ENCODE measurements at regions not wholly inside any gene's neighbourhood (a gene's known extent, or its start where the extent isn't known, plus 50 kb on each side); places are given as distances from the start of the nearest gene placed in this dataset.
A peak's percentile ranks its signal among the peaks of the same experiment; 100 is the strongest.

DNA sequence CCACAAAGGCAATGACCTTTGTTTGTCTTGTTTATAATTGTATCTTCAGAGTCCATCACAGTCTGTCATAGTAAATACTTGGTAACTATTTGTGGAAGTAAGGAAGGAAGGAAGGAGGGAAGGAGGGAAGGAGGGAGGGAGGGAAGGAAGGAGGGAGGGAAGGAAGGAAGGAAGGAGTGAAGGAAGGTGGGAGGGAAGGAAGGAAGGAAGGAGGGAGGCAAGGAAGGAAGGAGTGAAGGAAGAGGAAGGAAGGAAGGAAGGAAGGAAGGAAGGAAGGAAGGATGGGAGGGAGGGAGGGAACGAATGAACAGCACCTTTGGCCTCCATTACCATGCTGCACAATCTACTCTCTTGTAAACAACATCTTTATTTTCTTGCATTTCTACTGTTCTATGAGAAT lies 559.5 kb upstream of the PKN2 start:
- H3K4me3 ChIP-seq (ENCODE audit: low read depth, low read length) = no peak overlapping the region
- no peak for DNase-seq (ENCODE audit: low read depth)
- TF ChIP-seq, protein P1, sequence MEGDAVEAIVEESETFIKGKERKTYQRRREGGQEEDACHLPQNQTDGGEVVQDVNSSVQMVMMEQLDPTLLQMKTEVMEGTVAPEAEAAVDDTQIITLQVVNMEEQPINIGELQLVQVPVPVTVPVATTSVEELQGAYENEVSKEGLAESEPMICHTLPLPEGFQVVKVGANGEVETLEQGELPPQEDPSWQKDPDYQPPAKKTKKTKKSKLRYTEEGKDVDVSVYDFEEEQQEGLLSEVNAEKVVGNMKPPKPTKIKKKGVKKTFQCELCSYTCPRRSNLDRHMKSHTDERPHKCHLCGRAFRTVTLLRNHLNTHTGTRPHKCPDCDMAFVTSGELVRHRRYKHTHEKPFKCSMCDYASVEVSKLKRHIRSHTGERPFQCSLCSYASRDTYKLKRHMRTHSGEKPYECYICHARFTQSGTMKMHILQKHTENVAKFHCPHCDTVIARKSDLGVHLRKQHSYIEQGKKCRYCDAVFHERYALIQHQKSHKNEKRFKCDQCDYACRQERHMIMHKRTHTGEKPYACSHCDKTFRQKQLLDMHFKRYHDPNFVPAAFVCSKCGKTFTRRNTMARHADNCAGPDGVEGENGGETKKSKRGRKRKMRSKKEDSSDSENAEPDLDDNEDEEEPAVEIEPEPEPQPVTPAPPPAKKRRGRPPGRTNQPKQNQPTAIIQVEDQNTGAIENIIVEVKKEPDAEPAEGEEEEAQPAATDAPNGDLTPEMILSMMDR (IDR thresholded peaks at IDR 0.05; ENCODE audit: insufficient read depth, low read depth, low read length, missing control alignments) = no peak

DNA sequence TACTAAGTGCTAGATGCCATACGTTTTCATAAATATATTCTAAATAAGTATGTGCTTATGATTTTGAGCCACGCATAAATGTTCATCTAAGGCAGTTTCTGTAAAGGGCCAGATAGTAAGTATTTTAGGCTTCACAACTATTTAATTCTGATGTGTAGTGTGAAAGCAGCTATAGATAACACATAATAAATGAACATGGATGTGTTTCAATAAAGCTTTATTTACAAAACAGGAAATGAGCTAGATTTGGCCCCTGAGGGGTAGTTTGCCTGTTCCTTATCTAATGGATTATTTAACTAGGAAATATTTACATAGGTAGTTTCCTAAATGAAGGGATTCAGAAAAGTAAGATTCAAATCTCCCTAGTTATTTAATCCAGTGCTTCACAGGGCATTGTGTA lies 557.6 kb upstream of the PKN2 start:
- TF ChIP-seq, protein P1 (IDR thresholded peaks at IDR 0.05; ENCODE audit: insufficient read depth, low read depth, low read length, missing control alignments) = no peak
- DNase-seq (ENCODE audit: low read depth) = no peak

DNA sequence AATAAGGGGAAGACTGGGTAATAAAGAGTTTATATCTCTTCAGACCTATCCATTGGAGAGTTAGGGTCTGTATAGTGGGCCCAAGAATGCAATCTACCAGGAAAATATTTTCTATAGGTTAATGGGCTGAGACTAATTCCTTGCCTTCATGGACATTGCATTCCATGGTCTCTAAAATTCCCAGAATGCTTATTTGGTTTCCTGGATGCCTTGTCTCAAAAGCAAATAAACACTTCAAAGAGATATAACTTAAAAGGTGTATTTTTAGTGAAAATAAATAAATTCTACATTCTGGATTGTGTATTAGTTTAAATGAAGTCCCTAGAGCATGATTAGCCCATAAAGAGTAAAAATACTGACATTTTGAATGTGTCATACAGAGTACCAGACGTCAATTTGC lies 550.1 kb upstream of the PKN2 start:
- no peak overlapping the region for H3K4me3 ChIP-seq (ENCODE audit: low read depth, low read length)
- TF ChIP-seq, protein P1 (IDR thresholded peaks at IDR 0.05; ENCODE audit: insufficient read depth, low read depth, low read length, missing control alignments) = no peak
- no peak for DNase-seq (ENCODE audit: low read depth)

More for the DNA sequence above, 557.6 kb upstream of the PKN2 start:
- no peak overlapping the region for H3K4me3 ChIP-seq (ENCODE audit: low read depth, low read length)

DNA sequence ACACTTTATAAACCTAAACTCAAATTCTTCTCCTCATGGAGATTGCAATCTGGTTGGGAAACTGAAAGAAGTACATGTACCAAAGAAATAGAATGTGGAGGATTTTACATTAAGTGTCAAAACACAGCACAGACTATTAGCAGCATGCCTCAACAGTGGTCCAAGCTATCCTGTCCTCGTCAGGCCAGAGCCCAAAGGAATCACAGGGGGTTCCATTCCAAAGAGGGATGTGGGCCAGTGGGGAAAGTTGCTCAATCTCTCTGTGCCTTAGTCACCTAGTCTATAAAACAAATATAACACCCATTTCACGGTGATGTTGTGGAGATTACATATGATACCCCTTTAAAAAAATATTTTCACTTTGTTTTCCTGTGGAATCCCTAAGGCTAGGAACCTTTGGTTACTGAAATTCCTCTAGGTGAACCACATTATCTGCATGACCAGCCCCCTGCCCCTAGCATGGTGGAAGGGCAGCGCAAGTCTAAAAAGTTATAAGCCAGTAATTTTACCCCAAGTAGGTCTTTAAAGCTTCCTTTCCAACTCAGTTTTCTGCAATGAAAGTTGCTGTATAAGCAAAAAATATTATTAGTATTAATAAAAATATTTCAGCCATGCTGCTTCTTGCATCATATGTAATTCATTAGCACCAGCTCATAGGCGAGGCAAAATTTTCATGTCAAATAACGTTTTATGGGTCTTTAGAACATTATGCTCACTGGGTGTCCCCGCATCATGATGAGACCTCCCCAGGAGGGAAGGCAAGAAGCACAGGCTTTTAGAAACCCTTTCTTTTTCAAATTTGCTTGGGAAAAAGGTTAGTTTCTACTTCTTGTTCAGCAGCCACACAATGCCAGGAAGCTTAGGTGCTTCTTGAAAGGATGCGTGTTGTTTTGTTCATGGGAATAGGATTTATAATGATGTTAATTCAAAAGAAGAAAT lies 548.8 kb upstream of the PKN2 start:
- no peak for DNase-seq (ENCODE audit: low read depth)
- H3K4me3 ChIP-seq (ENCODE audit: low read depth, low read length) = no peak overlapping the region
- TF ChIP-seq, protein P1 (IDR thresholded peaks at IDR 0.05; ENCODE audit: insufficient read depth, low read depth, low read length, missing control alignments) = no peak

DNA sequence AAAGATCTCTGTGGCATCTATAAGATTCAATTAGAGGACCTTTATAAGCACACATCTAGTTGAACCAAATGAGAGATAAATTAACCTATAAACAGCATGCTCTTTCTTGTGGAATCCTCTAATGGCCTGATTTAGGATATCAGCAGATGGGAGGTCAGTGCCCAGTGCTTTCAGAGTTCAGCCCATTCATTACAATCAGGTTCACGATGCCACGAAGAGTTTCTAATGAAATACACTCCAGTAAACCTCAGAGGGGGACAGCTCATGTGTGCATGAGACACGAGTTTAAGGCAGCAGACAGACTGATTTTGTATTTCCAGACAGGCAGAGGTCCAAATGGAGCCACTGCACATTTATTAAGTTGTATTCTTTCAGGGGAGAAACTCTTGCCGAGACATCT lies 544.4 kb upstream of the PKN2 start:
- DNase-seq (ENCODE audit: low read depth) = no peak
- TF ChIP-seq, protein P1 (IDR thresholded peaks at IDR 0.05; ENCODE audit: insufficient read depth, low read depth, low read length, missing control alignments) = no peak

DNA sequence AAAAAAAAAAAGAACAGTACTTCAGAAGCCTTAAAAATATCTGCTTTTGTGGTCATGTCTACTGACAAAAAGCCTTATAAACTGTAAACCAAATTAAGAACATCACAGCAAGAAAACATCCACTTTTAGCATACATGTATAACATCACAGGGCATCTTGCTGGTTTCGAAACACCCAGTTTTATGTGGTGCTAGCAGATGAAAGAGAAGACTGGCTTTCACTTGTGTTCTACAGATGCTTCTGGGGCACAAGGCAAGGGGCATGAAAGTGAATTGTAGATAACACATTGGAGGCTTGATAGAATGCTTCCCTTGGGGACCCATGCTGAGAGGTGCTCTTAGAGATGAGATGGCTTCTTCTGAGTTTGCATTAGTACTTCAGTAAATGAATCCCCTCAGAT lies 543.7 kb upstream of the PKN2 start:
- H3K4me3 ChIP-seq (ENCODE audit: low read depth, low read length) = no peak overlapping the region
- DNase-seq (ENCODE audit: low read depth) = peak; percentile 2
- TF ChIP-seq, protein P1 (IDR thresholded peaks at IDR 0.05; ENCODE audit: insufficient read depth, low read depth, low read length, missing control alignments) = no peak

More for the DNA sequence above, 544.4 kb upstream of the PKN2 start:
- no peak overlapping the region for H3K4me3 ChIP-seq (ENCODE audit: low read depth, low read length)
